ENCODE measurements at regions not wholly inside any gene's neighbourhood (a gene's known extent, or its start where the extent isn't known, plus 50 kb on each side); places are given as distances from the start of the nearest gene placed in this dataset.

DNA sequence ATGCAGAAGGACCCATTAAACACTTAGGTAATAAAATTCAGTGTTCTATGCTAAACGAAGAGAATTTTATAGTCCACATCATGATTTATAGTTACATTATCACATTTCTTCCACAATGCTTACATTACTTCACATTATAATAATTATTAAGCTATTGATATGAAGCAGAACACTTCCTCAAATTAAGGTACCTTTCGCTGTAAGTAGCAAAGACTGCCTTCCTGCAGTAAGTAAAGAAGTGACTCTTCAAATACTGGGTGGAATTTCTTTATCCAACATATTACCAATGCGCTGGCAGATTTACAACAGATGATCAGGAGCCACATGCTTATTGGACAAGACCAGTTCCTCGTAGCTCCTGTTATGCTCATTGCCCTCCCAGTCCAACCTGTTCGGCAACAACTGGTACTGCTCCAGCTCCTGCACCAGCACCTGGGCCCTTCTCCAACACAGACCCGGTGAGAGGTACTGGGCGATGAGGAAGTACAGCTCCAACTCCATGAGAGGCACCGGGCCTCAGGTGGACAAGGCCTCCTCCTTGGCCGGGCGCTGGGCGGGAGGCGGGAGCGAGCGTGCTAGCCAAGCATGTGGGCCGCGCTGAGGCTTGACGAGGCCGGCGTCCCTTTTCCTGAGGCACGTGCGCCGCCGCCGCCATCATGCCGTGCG lies 210.7 kb upstream of the ATP2B1 start:
- no peaks in the 10 kb centered on the region for H3K9me3 ChIP-seq (ENCODE audit: control insufficient read depth in 4 of 4, insufficient read depth in 3 of 4, low read length in 3 of 4)
- no peaks in the 10 kb centered on the region for H3K27me3 ChIP-seq (ENCODE audit: control insufficient read depth in 3 of 3, insufficient read depth in 3 of 3, low read length in 2 of 3)
- H3K4me3 ChIP-seq, result no peak overlapping the region
- ATAC-seq (ENCODE audit: insufficient read depth, low FRiP score), result no peak
- H3K9ac ChIP-seq (ENCODE audit: insufficient read depth in 1 of 2, low read length in 2 of 2), result no peak overlapping the region
- H3K4me1 ChIP-seq (ENCODE audit: control insufficient read depth in 5 of 5, insufficient read depth in 5 of 5, low read length in 5 of 5), result no peaks in the 10 kb centered on the region
- no peak overlapping the region for H3K27ac ChIP-seq (ENCODE audit: low read depth in 1 of 2, low read length in 1 of 2)
- TF ChIP-seq, protein P1, sequence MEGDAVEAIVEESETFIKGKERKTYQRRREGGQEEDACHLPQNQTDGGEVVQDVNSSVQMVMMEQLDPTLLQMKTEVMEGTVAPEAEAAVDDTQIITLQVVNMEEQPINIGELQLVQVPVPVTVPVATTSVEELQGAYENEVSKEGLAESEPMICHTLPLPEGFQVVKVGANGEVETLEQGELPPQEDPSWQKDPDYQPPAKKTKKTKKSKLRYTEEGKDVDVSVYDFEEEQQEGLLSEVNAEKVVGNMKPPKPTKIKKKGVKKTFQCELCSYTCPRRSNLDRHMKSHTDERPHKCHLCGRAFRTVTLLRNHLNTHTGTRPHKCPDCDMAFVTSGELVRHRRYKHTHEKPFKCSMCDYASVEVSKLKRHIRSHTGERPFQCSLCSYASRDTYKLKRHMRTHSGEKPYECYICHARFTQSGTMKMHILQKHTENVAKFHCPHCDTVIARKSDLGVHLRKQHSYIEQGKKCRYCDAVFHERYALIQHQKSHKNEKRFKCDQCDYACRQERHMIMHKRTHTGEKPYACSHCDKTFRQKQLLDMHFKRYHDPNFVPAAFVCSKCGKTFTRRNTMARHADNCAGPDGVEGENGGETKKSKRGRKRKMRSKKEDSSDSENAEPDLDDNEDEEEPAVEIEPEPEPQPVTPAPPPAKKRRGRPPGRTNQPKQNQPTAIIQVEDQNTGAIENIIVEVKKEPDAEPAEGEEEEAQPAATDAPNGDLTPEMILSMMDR (IDR thresholded peaks at IDR 0.05; ENCODE audit: control extremely low read depth, extremely low read depth), result no peak
- WGBS, 2 donors, result 95 to 97% methylated on average over 26 of the region's 26 CpGs
- DNase-seq, result no peak
- H3K36me3 ChIP-seq (ENCODE audit: control insufficient read depth in 4 of 4, insufficient read depth in 4 of 4, low read length in 4 of 4), result no peaks in the 10 kb centered on the region

GRCh38 chr12:89918172-89918846 lies 209.7 kb upstream of the ATP2B1 start:
- Histone ChIP-seq H3K27me3 (ENCODE audit: control insufficient read depth in 3 of 3, insufficient read depth in 3 of 3, low read length in 2 of 3) (no peaks in the 10 kb centered on the region), H3K4me1 (ENCODE audit: control insufficient read depth in 5 of 5, insufficient read depth in 5 of 5, low read length in 5 of 5) (no peaks in the 10 kb centered on the region), H3K9me3 (ENCODE audit: control insufficient read depth in 4 of 4, insufficient read depth in 3 of 4, low read length in 3 of 4) (no peaks in the 10 kb centered on the region), H3K36me3 (ENCODE audit: control insufficient read depth in 4 of 4, insufficient read depth in 4 of 4, low read length in 4 of 4) (no peaks in the 10 kb centered on the region), H3K27ac (ENCODE audit: low read depth in 1 of 2, low read length in 1 of 2) (no peak overlapping the region), H3K9ac (ENCODE audit: insufficient read depth in 1 of 2, low read length in 2 of 2) (no peak overlapping the region), H3K4me3 (no peak overlapping the region)
- ATAC-seq (ENCODE audit: insufficient read depth, low FRiP score) (no peak), DNase-seq (no peak)
- 59 to 71% methylated on average over 5 of the region's 5 CpGs for WGBS, 2 donors
- TF ChIP-seq, protein P1 (IDR thresholded peaks at IDR 0.05; ENCODE audit: control extremely low read depth, extremely low read depth), result no peak

GRCh38 chr12:89909753-89910152 lies 201.1 kb upstream of the ATP2B1 start:
- no peak for DNase-seq
- Histone ChIP-seq H3K36me3 (ENCODE audit: control insufficient read depth in 4 of 4, insufficient read depth in 4 of 4, low read length in 4 of 4) (no peaks in the 10 kb centered on the region), H3K4me1 (ENCODE audit: control insufficient read depth in 5 of 5, insufficient read depth in 5 of 5, low read length in 5 of 5) (peaks cover 0 to 6% (median 0%) of the 10 kb centered on the region in 5 donors), H3K9me3 (ENCODE audit: control insufficient read depth in 4 of 4, insufficient read depth in 3 of 4, low read length in 3 of 4) (peaks cover 0 to 6% (median 3%) of the 10 kb centered on the region in 4 donors), H3K9ac (ENCODE audit: insufficient read depth in 1 of 2, low read length in 2 of 2) (no peak overlapping the region), H3K27ac (ENCODE audit: low read depth in 1 of 2, low read length in 1 of 2) (no peak overlapping the region), H3K4me3 (no peak overlapping the region), H3K27me3 (ENCODE audit: control insufficient read depth in 3 of 3, insufficient read depth in 3 of 3, low read length in 2 of 3) (no peaks in the 10 kb centered on the region)
- ATAC-seq (ENCODE audit: insufficient read depth, low FRiP score), result no peak
- TF ChIP-seq, protein P1 (IDR thresholded peaks at IDR 0.05; ENCODE audit: control extremely low read depth, extremely low read depth), result no peak
- WGBS, 2 donors, result 89 to 95% methylated on average over 5 of the region's 5 CpGs

Measured in lung (tissue), 11 donors.